GM21619 (cell line): ENCODE measurements at regions not wholly inside any gene's neighbourhood (a gene's known extent, or its start where the extent isn't known, plus 50 kb on each side); places are given as distances from the start of the nearest gene placed in this dataset.

Experiments
- ATAC-seq: cut with Tn5 transposase; IDR thresholded peaks from one replicate; pipeline ENCODE4 v1.9.1; 2021; ENCODE audit not compliant: unreplicated experiment

DNA sequence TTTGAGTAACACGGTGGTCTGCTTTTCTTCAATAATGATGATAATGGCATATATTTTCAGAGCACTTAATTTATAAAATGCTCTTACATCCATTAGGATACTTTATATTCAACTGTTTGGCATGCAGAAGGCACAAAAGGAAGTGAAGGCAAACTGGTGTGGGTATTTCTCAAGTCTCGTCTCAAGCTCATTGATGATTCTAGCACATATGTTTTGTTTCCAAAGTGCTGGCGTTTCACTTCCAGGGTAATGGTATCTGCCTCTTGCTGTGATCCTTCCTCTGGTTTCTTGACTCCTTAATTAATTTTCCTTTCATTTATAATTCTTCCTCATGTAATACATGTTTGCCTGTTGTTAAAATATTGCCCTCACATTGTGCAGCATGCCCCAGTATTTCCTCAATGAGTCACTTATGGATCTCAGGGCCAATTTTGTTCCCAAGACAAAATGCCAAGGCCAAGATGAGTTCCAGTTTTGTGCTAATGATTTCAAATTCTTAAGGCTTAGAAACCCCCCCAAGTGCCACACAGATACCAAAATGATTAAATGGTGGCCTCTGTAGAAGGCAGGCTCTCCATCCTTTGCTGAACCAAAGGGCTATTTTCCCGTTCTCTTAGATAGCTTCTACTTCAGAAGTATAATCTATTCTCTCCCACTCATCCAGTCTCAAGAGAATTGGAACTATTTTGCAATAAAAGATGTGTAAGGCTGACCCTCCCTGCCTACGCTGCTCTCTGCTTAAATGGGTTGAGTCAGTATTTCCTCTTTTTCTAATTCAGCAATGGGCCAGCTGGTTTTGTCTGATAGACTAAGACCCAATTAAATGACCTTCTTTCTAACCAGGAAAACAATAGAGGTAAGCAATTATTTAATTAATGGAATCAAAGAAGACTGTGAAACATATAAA lies 171.2 kb downstream of the ZNF365 start:
- no peak for ATAC-seq

DNA sequence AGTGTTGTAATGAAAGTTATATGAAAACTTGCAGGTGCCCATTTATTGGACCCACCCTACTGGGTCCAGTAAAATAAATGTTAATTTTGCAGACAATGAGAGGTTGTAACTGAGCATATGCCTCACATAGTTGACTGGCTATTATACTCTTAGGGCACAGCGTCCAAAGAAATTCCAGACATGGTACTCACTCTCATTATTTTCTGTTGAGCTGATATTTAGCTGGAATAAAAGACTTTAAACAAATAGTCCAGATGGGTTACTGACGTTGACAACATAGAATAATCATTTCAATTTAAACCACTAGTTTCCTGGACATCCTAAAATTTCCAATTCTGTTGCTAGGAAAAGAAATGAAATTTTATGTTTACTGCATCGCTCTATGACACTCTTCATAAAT lies 174.5 kb downstream of the ZNF365 start:
- no peak for ATAC-seq

DNA sequence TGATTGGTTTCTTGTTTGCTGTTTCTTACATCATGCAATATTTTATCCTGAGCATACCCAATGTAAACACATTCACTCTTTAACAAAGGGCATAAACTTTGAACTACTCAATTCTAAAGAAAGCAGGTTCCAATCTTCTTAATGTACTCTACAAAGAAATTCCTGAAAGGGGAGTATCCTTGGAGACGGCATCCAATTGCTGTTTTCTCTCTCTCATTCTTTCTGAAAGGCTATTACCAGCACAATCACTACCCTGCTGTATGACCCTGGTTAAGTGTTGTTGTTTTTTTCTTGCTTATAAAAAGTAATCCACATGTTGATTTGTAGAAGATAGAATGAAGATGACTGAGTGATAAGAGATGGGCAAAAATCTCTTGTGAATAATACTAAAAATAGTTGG lies 176.0 kb downstream of the ZNF365 start:
- no peak for ATAC-seq

DNA sequence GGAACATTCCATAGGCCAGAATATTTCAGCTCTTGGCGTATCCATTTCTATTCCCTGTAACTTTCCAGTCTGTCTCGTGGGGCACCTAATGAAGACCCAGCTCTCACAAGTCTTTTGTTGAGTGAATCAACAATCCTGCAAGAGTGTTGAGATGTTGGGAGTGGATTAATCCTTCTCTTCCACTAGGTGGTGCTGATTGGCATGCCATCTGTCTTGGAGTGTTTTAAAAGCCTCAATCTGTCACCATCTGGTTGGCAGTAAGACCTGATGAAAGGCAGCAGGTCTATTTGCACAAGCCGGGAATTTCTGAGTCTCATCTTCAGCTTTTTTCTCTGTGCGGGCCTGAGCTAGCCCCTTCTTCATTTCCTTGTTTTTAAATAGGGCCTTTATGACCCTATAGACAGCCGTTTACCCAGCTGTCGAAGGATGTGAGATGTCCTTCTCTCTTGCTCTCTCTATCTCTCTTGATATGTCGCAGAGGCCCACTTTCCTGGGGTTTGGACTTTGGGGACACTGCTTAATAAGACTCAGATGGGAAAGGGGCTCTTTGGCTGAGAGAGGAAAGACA lies 180.5 kb downstream of the ZNF365 start:
- ATAC-seq = no peak

DNA sequence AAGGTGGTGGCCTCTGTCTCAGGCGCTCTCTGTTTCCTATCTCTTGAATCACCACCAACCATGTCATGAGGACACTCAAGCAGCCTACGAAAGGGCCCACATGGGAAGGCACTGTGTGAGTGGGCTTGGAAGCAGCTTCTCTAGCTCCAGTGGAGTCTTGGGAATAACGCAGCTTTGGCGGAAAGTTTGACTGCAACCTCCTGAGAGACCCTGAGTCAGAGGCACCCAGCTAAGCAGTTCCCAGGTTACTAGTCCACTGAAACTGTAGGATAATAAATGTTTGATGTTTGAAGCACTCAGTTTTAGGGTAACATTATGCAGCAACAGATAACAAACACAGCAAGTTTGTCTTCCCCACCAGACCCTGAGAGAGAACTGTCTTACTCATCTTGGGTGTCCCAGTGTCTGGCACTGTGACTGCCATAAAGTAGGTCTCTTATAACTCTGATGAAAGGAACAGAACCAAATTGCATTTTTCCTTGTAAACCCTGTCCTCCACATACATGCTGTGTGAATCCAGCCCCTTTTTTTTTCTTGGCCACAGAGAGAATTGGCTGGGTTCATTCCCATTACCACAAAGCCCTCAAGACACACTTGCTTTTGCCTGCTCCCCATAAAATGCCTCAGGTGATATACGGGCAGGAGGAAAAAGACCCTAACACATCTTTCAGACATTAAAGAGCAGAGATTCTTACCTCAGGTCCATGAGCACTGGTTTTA lies 185.5 kb downstream of the ZNF365 start:
- no peak for ATAC-seq

DNA sequence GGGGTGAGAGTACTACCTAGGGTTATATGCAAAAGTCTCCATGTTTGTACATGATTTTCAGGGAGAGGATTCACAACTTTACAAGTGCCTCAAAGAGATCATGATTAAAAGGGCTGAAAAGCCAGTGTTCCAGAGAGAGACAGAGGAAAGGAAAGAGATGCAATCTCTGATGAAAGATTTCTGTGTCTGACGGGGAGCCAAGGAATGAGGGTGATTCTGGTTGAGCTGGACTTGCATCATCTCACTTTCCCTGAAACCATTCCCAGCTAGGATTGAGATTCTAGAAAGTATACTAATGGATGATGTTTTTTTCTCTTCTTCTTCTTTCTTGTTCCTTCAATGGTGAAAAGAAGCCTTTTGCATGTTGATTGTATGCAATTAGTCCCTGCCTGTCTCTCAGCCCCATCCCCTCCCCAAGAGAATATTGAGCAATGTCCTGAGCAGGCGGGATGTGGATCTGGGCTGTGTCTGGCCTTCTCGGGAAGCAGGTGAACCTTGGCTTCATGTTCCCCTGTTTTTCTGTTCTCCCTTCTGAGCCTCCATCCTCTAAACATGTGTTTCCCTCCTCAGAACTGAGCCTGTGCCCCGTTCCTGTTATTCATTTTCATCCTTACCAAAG lies 186.1 kb downstream of the ZNF365 start:
- no peak for ATAC-seq

DNA sequence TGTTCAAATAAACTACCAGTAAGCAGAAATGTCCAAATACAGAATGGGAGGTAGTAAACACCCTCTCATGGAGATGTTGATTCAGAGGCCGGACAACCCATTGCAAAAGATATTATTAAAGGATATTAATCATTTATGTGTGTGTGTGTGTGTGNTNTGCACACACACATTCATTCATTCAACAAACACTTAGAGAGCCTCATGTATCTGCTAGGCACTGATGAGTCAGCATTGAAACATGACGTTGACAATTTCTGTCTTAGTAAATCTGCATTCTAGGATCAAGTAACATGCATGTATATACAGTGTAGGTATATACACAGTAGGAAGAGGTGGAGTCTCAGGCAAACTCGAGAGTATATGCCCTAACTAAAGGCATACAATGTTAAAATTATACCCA lies 187.0 kb downstream of the ZNF365 start:
- ATAC-seq = no peak

DNA sequence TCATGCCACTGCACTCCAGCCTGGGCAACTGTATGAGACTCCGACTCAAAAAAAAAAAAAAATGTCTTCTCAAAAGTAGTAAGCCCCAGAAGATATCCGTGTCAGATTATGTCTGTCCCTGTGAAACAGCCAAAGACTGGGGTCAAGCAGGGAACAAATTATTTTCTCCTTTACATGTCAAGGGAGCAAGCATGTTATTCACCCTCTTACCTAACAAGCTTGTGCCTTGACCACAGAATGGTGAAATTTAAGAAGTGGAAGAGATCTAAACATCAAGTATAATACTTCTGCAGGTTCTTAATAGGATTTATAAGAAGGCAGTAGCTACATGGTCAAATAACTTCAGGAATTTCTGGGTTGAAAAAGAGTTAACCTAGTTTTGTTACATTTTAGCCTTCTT lies 187.9 kb downstream of the ZNF365 start:
- ATAC-seq = no peak

DNA sequence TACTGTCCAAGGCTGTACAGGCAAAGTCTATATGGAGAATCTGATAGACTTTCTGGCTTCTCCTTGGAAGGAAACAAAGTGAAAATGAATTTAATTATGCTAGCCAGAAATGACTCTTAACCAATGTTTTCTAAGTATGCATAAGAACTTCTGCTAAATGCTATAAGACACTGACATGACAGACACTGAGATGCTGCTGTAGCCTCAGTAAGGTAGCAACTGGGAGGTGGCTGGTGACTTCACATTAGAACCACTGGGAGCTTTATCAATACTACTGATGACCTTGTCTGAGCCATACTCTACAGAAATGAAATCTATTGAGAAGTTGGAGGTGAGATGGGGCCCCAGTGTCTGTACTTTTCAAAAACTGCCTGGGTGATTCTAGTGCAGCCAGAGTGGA lies 188.6 kb downstream of the ZNF365 start:
- no peak for ATAC-seq

DNA sequence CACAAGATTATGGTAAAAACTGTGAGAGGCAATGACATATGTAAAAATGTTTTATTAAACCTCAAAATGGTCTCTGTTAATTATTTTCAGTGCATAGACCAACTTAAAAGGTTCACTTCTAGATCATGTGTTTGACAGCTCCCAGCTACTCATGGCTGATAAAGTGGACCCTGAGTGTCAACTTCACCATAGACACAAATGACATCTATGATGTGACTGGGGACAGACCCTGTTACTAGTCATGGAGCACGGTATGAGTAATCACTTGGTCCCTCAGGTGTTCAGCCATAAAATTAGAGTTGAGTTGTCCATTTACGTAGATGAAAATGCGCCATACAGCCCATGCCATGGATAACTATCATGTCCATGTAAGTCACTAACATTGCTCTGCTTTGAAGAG lies 199.8 kb downstream of the ZNF365 start:
- ATAC-seq = no peak

DNA sequence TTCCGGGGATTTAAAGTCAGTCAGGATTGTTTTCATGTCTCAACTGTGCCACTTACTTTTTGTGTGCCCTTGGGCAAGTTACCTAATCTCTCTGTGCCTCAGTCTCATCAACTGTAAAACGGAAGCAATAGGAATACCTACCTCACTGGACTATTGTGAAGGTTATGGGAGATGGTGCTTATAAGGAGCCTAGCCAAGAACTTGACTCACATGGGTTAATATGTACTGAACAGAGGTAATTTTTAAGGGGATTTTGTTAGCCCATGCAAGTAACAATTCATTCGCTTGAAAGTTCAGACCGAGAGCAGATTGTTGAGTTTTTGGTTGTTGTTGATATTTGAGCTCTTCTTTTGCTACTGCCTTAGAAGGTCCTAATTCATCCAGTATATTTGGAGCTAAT lies 202.9 kb downstream of the ZNF365 start:
- ATAC-seq = no peak

DNA sequence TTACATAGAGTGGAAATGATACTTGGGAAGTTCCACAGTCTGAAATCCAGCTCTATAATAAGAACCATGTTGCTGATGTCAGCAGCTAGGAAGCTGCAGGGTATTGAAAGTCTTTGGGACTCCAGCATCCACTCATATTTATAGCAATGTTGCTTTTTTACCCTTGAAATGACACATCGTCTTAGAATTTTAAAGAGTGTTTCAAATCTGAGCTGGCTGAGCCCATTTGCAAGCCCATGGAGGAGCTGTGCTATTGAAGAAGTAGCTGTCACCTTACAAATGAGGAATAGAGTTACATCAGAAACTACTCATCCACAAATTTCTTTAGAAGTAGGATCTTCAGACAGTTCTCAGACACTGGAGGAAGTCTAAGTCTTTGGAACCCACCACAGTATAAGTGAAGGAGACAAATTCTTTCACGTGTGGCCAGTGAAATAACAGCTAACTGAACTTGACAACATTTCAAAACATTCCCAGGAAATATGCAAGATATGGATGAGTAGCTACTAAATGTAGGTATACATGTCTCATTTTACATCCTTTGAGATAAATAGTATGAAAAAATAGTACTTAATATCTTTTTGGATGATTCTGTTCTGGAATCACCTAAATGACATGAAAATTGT lies 203.6 kb downstream of the ZNF365 start:
- no peak for ATAC-seq

DNA sequence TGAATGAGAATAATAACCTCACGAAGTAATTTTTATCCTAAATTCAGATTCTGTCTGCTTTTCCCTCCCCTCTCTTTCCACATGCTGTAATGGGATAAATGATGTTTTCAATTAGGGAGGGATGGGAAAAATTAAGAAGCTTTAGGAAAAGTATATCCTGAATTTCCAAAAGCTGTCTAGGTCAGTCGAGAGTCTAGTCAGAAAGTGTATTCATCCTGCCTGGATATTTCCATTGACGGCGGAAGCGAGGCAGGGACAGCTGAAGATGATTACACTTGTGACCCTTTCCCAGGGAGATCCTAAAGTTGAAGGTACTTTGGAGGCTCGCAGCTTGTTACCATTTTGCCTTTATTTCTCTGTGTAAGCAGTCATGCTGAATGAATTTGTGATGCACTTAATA lies 204.1 kb downstream of the ZNF365 start:
- no peak for ATAC-seq

DNA sequence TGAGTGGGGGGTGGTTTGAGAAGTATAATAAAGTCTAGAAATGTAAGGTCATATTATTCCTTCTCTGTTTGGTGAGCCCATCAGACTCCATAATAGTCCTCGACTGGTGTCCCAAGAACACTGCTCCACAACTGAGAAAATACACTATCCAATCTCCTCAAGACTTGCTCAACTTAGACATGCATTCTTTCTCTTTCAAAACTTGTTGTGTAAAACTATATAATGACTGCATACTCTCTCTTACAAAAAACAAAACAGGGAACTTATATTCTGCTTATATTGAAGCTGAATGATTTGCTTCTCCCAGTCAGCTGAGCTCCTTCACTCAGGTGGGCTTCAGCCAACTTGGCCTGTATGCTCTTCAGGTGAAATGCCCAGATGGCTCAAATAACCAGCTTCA lies 204.7 kb downstream of the ZNF365 start:
- ATAC-seq = no peak

DNA sequence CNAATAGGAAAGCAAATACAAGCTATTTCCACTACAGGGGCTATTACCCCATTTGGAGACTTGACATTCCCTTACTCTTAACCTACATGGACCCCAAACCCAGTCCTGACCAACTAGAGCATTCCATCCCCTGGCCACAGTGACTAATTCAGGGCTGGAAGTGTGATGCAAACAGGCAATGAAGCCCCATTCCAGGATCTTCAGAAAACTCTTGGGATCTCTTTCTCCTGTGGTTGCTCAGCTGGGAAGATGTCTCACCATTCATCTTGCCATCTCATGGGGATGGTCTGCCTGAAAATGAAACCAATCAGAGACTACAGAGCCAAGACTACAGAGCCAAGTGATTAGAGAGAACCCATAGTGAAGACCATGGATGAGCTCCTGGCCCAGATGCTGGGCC lies 206.2 kb downstream of the ZNF365 start:
- ATAC-seq = no peak

DNA sequence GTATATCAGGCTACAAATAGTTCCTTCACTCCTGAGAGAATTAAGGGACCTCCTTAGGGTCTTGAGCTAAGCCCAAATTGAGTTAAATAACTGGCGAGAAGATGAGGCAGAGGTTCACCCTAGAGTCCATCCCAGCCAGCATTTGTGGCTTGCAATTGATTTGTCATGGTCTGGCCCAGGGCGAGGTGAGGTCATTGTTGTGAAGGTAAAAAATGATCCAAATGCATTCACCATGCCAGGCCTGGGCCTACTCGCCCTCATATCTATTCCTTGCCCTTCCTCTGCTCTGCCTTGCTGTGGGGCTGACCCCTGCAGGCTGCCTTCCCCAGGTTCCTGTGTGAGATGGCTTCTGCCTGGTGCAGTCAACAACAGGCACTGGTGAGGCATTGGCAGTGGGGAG lies 207.2 kb downstream of the ZNF365 start:
- no peak for ATAC-seq

DNA sequence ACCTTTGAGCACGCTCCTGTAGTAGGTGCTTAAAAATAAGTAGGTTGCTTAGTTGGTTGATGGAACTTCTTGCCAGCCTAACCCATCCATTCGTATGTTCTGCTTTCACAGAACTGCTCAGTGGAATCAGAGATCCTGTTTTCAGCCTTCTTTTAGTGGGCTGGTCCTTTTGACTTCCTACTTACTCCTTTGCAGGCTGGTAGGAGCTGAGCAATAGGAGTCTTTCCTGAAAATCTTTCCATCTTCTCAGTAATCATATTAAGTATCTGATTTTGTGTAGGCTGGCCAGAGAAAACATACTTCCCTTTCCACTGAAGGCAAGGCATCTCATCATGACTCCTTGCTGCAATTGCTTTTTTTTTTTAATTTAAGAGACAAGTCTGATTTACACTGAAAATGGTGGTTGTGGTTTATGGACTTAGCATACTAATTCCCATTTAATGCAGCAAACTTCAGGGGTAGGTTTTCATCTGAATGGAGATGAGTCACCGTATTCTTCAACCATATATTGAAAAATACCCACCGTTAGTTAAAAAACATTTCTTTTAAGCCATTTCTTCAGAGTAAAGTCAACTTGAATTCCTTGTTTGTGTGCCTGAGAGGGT lies 208.0 kb downstream of the ZNF365 start:
- no peak for ATAC-seq

DNA sequence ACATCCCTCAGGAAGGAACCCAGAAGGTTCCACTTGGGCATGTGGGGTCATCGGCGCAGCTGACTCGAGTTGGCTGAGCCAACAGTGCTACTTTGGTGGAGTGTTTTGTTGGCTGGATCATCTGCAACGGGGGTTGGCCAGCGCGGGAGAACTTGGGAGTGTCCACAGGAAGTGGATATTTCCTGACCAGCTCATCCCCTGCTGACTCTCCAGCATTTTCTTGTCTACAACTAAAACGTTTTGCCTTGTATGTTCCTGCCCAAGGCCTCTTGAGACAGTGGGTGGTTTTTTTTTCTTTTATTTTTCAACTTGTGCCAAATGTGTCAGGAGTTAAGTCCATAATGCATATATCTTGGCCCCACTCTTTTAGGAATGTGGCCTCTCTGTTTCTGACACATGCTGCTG lies 208.6 kb downstream of the ZNF365 start:
- no peak for ATAC-seq

DNA sequence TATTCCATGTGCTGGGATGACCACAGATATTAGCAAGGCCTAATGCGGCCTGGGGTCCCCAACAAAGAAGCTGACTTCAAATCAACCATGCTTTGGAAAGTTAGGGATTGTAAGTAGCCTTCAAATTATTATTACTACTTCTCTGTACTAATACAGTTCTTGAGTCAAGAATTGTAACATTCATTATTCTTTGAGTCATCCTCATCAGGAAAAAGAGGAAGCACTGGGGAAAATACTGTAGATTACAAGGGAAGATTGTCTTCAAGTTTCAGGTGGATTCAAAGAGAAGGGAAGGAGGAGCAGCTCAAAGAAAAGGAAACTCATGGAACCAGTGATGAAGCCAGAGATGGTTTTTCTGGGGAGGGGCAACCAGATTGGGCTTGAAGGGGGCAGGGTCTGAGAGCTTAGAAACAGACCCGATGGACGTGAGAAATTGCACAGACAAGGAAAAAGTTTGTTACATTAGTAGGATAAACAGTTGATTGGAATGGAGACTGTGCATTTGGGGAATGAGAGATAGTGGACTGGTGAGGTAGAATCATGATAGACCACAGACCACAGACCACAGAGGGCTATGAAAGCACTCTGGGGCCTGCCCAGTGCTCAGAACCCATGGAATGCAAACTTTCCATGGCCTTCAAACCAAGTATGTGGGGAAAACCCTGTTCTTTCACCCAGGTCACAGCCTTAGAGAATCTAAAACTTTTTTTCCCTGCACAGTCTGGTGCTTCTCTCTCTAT lies 209.9 kb downstream of the ZNF365 start:
- ATAC-seq = no peak

DNA sequence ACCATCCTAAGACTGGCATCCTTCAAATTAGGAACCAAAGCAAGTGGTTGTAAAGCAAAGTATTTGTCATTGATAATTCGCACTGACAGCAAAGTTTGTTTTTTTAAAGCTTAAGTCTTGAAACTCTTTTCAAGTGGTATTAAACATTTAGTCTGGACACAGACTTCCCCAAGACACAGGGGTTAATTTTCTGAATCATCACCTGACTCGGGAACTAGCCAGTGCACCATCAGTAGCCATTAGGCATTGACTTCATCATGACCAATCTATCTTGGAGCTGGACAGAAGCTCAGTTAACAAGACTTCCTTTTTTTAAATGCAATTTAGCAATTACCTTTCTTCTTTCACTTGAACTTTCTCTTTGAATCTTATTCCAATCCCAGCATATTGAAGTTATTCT lies 210.6 kb downstream of the ZNF365 start:
- ATAC-seq = no peak
